Limb (tissue), 2 donors: ENCODE measurements at regions not wholly inside any gene's neighbourhood (a gene's known extent, or its start where the extent isn't known, plus 50 kb on each side); places are given as distances from the start of the nearest gene placed in this dataset.
"Not testable (repeated sequence)": the region's sequence is repeated elsewhere in the genome, so short reads cannot be mapped to it uniquely, and the experiment has no call there.

ENCODE experiments used
- DNase-seq, 2 donors: peaks; one replicate each; pipeline ENCODE4 v3.0.0-alpha.2; 2016; ENCODE audit errors: extremely low spot score in 2 of 2

- DNase-seq: no peak
Observed at GRCh38 chr14:44620121-44621019, 113.3 kb upstream of the FSCB start.

- DNase-seq: no peak
Observed at GRCh38 chr14:44616204-44616603, 109.1 kb upstream of the FSCB start.

- no peak for DNase-seq
Observed at GRCh38 chr14:44613061-44613712, 106.1 kb upstream of the FSCB start.

GRCh38 chr14:44612002-44612401 lies 104.9 kb upstream of the FSCB start:
- DNase-seq: no peak

- DNase-seq: peak in 1 of 2 donors; percentile 30
Observed at GRCh38 chr14:44609876-44610510, 102.9 kb upstream of the FSCB start.

- no peak for DNase-seq
Observed at GRCh38 chr14:44609201-44609600, 102.1 kb upstream of the FSCB start.

GRCh38 chr14:44607701-44608100 lies 100.6 kb upstream of the FSCB start:
- no peak for DNase-seq

GRCh38 chr14:44606576-44606975 lies 99.5 kb upstream of the FSCB start:
- DNase-seq: no peak

- not testable (repeated sequence) for DNase-seq
Observed at GRCh38 chr14:44601266-44601665, 94.2 kb upstream of the FSCB start.

- DNase-seq: no peak
Observed at GRCh38 chr14:44589180-44589579, 82.1 kb upstream of the FSCB start.

- no peak for DNase-seq
Observed at GRCh38 chr14:44586910-44587309, 79.8 kb upstream of the FSCB start.

- no peak for DNase-seq
Observed at GRCh38 chr14:44576356-44576755, 69.3 kb upstream of the FSCB start.

- no peak for DNase-seq
Observed at GRCh38 chr14:44567997-44568396, 60.9 kb upstream of the FSCB start.

GRCh38 chr14:44565968-44566367 lies 58.9 kb upstream of the FSCB start:
- DNase-seq: no peak

- no peak for DNase-seq
Observed at GRCh38 chr14:44564908-44565307, 57.8 kb upstream of the FSCB start.
